Kidney epithelial cell (primary cell): ENCODE measurements at regions not wholly inside any gene's neighbourhood (a gene's known extent, or its start where the extent isn't known, plus 50 kb on each side); places are given as distances from the start of the nearest gene placed in this dataset.

Source experiments
- DNase-seq: peaks from one replicate; pipeline ENCODE4 v3.0.0-alpha.2; 2010; ENCODE audit warnings: low read depth
- H3K27me3 ChIP-seq: 2 replicates; pipeline ENCODE4 v1.6.0; 2011; ENCODE audit warnings: low read length; ENCODE audit not compliant: control insufficient read depth, insufficient read depth
- H3K36me3 ChIP-seq: 2 replicates; pipeline ENCODE4 v1.5.1; 2011; ENCODE audit warnings: low read length; ENCODE audit not compliant: control insufficient read depth, insufficient read depth
- H3K4me3 ChIP-seq: 2 replicates; pipeline ENCODE4 v1.5.1; 2011; ENCODE audit warnings: low read depth, mild to moderate bottlenecking, control low read depth, low read length
- CTCF ChIP-seq: IDR thresholded peaks from 2 replicates; pipeline ENCODE4 v1.5.1; 2011; ENCODE audit warnings: mild to moderate bottlenecking, moderate library complexity, low read length, control low read depth, inconsistent platforms; ENCODE audit not compliant: insufficient read depth, poor library complexity, severe bottlenecking

- DNase-seq, result no peak
Observed at GRCh38 chr13:85662186-85662585, 137.0 kb downstream of the SLITRK6 start.

GRCh38 chr13:85661675-85662074 lies 137.5 kb downstream of the SLITRK6 start:
- Histone ChIP-seq H3K4me3 (no peak overlapping the region), H3K27me3 (no peaks in the 10 kb centered on the region), H3K36me3 (no peaks in the 10 kb centered on the region)
- no peak for DNase-seq
- TF ChIP-seq CTCF, result no peak

More at GRCh38 chr13:85662186-85662585, 137.0 kb downstream of the SLITRK6 start:
- Histone ChIP-seq H3K36me3 (no peaks in the 10 kb centered on the region), H3K4me3 (no peak overlapping the region), H3K27me3 (no peaks in the 10 kb centered on the region)
- no peak for TF ChIP-seq CTCF

GRCh38 chr13:85659493-85659892 lies 139.7 kb downstream of the SLITRK6 start:
- H3K27me3 ChIP-seq, result no peaks in the 10 kb centered on the region
- no peak for DNase-seq
- H3K4me3 ChIP-seq, result no peak overlapping the region
- no peak for TF ChIP-seq CTCF
- no peaks in the 10 kb centered on the region for H3K36me3 ChIP-seq

- no peaks in the 10 kb centered on the region for H3K36me3 ChIP-seq
- TF ChIP-seq CTCF, result no peak
- H3K27me3 ChIP-seq, result no peaks in the 10 kb centered on the region
- H3K4me3 ChIP-seq, result no peak overlapping the region
- no peak for DNase-seq
Observed at GRCh38 chr13:85657942-85658341, 141.3 kb downstream of the SLITRK6 start.

GRCh38 chr13:85655040-85655439 lies 144.2 kb downstream of the SLITRK6 start:
- Histone ChIP-seq H3K4me3 (no peak overlapping the region), H3K36me3 (no peaks in the 10 kb centered on the region), H3K27me3 (no peaks in the 10 kb centered on the region)
- no peak for TF ChIP-seq CTCF
- no peak for DNase-seq

- Histone ChIP-seq H3K4me3 (no peak overlapping the region), H3K27me3 (no peaks in the 10 kb centered on the region), H3K36me3 (no peaks in the 10 kb centered on the region)
- TF ChIP-seq CTCF, result no peak
- no peak for DNase-seq
Observed at GRCh38 chr13:85654227-85654626, 145.0 kb downstream of the SLITRK6 start.
